AML-193 (cell line): ENCODE measurements at regions not wholly inside any gene's neighbourhood (a gene's known extent, or its start where the extent isn't known, plus 50 kb on each side); places are given as distances from the start of the nearest gene placed in this dataset.

ENCODE experiments used
- DNase-seq, 2 experiments: peaks; one replicate each; lab custom pipeline; 2025; lab: John Stamatoyannopoulos, UW

DNA sequence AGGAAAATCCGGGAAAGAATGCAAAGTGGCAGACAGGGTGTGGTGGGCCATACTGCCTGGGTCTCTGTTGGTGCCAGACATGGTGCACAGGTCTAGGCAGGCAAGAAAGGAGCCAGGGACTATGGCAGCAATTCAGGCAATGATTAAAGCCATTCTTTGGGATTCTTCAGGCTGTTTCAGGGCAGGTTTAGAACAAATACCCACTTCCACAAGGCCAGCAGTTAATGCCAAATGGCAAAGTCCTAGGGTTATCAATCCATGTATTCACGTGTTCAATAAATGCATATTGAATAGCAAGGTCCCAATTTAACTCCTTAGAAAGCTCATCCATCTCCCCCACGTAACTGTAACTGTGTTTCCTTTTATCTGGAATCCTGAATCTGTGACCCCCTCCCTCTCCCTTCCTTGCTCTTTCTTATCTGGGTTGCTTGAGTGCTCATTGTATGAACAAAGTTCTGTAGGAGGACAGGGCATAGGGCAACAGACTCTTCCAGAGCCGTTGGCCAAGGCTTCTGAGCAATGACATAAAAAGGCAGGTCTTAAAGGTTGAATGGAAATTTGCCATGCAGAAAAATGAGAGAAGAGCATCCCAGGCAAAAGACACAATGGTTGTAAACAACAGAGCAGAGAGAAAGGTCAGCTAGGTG, 146.8 kb upstream of the KLHL29 start:
- no peak for DNase-seq

DNA sequence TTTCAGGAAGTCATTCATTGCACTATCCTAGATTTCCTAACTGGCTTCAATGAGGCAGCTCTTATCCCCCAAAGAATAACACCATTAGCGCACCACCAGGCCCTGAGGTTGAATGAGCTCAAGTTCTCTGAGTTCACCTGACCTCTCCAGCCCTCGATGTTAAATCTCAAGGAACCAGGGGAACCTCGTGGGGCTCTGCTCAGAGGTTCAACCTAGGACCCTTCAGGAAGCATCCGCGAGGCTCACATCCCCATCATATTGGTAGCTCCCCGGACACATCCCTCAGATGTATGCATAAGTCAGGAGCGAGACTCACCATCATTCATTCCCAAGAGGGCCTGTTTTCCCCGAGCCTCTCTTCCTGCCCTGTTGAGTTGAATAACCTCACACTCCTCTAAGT, 145.6 kb upstream of the KLHL29 start:
- DNase-seq = no peak

DNA sequence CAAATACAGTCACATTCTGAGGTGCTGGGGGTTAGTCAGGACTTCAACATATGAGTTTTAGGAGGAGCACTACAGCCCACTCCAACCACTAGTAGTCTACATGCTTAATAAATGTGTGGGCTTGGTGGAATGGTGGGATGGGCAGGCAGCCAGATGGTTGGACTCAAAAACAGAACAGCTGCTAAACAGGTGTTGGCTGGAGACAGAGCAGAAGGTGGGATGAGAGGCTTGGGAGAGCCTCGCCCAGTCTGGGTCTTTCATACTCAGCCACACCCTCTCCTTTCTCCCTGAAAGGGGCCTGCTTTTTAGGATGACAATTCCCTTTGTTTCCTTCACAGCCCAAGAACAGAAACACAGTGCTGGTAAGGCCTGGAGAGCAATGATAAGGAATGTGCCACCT, 143.9 kb upstream of the KLHL29 start:
- no peak for DNase-seq

DNA sequence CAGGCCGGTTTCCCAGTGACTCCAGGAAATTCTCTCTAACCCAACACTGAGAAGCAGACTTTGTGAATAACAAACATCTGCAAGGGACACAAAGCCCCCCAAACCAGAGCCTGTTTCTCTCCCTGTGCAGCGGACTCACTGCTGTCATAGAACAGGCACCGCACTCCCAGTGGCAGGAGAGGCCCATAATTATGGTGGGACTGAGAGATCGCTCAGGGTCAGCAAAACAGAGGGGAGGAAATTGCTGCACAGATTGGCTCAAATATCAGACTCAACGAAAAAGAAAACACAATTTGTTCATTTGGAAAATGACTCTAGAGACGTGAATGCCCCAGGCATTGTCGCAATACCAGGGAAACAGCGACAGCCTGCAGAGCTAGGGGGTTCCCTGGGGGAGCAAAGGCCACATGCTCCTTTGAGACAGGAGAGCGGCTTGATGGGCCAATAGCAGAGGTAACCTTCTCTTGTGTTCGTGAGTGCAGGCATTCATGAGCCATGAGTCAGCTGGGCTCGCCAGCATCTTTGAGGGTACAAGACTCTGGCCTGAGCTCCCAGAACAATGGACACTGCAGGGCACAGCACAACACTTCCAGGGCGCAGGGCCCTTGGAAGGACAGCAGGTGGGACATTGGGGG, 143.3 kb upstream of the KLHL29 start:
- no peak for DNase-seq

DNA sequence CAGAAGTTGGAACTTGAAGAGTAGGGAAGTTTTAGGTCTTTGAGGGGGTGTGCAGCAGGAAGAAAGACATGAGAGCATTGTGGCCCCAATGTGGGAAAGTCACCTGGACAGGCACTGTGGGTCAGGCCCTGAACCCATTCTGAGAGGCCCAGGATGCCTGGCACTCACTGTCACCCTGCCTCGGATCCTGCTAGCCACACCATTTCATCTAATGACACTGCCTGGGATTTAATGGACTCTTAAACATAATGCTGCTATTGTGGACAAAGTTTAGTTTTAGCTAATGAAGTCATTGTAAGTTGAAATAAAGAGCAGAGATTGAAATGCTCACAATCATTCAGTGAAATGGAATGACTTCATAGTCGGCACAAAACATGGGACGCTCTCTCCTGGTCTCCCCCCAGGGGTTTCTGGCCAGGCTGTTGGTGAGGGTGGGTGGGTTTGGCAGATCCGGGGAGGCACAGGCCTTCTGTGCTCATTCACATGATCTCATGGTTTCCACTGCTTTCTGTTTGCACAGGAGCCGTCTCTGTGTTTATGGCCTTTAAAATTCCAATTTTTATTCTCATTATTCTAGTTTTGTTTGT, 141.8 kb upstream of the KLHL29 start:
- DNase-seq = no peak

DNA sequence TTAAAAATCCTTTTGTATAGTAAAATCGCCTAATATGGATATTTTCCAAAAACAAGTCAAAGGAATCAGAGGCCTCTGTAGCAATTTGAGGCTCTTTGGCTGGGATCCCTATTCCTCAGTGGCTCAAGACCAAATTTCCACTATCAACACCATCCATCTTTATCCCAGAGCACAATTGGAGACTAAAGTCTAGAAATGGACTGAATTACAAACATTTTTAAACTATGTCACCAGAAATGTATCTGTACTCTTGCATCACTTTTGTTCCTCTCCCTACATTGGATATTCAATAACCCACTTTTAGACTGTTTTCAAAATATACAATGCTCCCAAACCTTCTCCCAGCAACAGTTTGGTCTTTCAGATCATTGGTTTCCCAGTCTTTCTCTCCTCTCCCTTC, 140.4 kb upstream of the KLHL29 start:
- DNase-seq = no peak

DNA sequence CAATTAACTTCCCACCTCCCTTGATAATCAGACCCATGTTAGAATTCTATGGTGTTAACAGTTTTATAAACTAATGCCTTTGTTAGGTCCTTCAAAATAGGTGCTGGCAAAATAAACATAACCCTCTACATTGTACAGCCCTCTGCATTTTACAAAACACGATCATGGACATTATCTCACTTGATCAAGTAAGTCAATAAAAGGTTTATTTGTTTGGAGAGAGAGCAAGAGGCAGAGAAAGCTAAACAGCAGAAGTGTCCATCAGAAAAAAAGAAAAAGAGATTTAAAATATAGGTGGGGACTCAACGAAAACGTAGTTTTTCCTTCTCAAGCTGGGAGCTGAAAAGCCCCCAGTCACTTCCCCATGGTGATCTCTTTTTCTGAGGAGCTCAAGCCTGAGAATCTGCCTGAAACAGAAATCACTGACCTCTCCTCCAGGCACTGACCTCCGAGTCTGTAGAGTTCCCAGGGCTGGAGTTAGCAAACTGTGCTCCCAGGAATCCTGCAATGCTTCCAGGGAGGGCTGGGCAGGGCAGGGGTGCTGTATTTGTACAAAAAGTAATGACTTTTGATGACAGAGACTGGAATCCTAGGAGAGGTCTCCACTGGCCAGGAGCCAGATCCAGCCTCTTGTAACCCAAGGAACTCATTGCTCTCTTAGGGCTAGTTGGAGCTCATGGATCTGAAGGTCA, 137.8 kb upstream of the KLHL29 start:
- no peak for DNase-seq

DNA sequence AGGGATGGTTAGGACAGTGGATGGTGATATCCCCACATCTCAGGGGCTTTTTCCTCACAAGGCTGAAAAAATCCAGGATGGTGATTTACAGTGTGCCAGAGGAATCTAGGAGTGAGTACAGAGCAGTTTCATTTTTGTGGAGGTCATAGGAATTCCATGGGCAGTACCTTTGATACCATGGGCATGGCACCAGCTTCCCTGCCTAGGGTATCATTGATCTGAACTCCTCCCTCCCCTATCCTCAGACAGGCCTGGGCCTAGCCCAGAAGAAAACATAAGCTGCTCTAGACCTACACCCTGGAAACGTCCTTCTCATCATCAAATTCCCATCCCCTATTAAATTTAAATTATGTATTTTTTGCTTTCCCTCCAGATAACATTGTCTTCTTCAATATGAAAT, 136.3 kb upstream of the KLHL29 start:
- DNase-seq = no peak

DNA sequence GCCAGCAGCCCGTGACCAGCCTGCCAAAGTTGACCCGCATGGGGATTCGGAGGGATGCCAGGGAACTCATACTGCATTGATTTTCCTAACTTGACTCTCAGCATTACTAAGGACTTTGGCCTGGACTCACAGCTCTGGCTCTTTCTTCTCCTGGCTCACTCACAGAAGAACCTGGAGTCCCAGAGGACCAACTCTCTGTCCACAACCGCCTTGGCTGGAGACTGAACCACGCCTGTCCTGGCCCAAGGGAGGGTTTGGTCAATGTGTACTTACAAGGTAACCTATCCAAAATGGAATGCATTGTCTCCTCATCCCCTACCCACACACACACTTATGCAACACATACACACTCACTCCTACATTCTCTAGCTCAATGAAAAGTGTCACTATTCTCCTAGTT, 135.6 kb upstream of the KLHL29 start:
- no peak for DNase-seq

DNA sequence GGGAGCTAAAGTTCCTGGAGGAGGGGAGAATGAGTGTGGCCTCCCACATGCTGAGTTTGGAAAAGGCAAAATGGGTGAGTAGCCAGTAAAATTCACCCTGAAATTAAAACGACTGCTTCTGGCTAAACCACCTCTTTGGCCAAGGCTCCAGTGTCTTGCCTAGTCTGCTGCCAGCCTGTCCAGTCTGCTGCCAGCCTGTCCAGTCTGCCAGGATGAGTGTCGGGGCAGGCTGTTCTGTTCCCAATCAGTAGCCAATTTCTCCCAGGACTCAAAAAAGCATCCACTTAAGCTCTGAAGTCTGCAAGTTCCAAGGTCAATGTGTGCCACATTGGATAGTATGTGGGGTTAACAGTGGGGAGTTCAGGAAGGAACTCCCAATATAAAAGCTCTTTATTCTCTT, 134.6 kb upstream of the KLHL29 start:
- no peak for DNase-seq

DNA sequence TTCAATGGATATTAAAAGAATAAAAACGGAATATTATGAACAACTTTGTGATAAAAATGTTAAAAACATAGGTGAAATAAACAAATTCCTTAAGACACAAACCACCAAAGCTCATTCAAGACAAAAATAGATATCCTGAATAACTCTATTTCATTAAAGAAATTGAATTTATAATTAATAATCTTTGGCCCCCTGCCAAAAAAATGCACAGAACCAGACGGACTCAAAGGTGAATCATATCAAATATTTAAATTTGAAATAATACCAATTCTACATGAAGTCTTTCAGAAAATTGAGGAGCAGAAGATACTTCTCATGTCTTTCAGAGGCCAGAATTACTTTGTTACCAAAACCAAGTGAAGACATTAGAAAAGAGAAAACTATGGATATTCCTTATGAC, 128.3 kb upstream of the KLHL29 start:
- DNase-seq = no peak

DNA sequence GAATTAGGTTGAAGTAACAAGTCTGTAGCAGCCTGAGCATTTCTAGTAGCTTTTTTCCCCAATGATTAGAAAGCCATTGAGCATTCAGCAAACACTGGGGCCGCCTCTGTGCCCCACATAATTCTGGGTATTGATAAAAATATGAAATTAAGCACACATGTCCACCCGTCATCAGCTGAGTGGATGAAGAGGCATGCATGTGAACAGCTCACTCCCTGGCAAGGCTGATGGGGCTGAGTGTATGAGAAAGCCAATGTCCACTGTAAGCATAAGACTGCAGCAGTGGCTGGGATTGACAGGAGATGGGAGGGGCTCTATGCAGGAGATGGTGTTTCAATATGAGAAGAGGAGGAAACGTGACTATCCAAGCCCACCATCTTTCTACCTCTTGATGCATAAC, 124.4 kb upstream of the KLHL29 start:
- DNase-seq = no peak

DNA sequence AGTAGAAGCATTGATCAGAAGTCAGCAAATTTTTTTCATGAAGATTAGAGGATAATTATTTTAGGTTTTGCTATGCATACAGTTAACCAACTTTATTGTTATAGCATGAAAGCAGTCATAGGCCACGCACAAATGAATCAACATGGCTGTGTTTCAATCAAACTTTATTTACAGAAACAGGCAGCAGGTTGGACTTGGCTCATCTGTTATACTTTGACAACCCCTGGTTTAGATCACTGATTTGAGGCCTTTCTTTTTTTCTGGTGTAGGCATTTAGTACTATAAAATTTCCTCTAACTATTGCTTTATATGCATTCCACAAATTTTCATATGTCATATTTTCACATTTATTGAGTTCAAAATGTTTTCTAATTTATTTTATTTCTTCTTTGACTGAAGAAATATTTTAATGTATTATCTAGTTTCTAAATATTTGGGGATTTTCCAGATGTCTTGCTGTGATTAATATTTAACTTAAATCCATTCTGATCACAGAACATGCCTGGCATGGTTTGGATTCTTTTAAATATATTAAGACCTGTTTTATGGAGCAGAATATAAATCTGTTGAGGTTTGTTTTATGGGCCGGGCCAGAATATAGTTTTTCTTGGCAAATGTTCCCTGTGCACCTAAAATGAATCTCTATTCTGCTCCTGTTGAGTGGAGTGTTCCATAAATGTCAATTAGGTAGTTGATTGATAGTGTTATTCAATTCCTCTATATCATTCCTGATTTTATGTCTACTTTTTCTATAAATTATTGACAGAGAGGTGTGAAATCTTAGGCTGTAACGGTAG, 116.3 kb upstream of the KLHL29 start:
- no peak for DNase-seq

DNA sequence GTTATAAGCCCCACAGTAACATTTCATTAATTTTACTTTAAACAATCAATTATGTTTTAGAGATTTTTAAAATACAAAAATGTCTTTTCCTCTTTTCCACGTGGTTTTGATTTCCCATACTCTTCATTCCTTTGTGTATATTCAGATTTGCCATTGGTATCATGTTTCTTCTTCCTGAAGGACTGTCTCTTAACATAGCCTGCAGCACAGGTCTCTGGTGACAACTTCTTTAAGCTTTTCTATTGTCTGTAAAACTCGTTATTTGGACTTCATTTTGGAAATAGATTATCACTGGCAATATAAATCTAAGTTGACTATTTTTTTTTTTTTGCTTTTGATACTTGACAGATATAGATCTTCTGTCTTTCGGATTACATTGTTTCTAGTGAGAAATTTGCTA, 115.2 kb upstream of the KLHL29 start:
- DNase-seq = no peak

DNA sequence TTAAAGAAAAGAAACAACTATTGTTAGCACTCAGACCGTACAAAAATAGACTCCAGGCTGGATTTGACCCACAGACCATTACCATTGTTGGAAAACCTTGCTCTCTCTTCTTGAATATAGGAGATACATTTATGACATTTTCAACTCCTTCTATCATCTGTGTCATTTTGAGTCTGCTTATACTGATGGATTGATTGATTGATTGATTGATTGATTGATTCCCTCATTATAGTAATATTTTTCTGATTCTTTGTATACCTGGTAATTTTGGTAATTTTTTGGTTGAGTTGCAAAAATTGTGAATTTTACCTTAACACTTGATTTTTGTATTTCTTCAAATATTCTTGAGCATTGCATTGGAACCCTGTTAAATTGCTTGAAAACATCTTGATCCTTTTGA, 114.2 kb upstream of the KLHL29 start:
- DNase-seq = no peak

DNA sequence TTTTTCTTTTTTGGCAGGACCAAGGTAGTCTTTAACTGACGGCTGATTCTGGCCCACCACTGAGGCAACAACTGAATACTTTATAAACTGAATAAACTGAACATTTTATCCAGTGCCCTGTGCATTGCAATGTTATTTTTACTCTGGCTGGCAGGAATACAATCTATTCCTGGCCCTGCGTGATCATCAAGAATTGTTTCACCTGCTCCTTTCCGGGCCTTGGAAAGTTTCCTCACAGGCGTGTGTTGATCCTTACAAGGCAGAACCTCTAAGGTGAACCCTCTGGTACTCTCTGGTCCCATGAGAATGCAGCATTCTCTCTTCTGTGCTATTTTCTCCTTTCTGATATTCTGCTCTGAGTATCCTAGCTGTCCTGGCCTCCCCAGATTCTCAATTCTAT, 113.7 kb upstream of the KLHL29 start:
- DNase-seq = no peak

DNA sequence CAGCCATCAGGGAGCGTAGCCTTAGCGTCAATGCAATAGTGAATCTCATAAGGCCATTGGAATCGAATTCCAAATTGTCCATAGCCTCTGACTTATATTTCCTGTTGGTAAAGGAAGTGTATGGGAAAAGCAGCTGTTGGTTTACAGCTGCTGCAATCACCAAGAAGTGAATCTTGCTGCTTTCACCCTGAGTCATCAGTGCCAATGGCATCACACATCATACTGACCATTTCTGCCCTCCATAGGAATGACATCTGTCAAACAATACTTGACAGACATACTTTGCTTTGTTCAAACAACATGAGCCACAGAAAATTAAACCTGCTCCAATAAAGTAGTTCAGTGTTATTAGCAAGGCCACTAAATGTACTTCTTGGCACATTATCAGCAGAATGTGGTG, 111.2 kb upstream of the KLHL29 start:
- no peak for DNase-seq

DNA sequence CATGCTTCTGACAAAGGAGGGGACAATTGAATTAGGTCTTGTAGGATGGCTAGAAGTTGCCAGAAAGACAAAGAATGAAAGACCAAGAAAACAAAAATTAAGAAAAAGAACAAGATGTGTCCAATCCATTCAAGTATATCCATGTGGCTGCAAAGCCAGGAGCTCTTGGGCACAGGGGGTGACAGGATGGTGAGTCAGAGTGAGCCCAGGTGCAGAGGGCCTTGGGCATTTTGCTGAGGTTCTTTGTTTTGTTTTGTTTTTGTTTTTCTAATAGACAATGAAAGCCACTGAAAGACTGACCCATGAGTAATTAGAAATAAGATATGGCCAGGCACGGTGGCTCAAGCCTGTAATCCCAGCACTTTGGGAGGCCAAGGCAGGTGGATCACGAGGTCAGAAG, 104.6 kb upstream of the KLHL29 start:
- DNase-seq = no peak

DNA sequence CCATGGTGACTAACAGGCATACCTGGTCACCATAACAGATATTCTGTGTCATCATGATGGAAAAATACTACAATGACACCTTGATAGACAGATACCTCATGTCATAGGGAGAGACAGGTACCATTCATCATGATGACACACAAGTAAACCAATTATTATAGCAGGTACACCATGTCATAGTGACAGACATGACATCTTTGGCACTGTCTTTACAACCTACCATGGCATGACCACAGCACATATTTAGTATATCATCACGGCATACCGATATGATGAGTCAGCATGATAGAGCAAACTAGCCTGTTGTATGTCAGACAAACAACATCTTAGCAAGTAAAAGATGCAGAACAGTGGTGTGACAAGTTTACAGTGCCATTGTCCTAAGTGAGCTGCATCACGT, 101.3 kb upstream of the KLHL29 start:
- DNase-seq = no peak

DNA sequence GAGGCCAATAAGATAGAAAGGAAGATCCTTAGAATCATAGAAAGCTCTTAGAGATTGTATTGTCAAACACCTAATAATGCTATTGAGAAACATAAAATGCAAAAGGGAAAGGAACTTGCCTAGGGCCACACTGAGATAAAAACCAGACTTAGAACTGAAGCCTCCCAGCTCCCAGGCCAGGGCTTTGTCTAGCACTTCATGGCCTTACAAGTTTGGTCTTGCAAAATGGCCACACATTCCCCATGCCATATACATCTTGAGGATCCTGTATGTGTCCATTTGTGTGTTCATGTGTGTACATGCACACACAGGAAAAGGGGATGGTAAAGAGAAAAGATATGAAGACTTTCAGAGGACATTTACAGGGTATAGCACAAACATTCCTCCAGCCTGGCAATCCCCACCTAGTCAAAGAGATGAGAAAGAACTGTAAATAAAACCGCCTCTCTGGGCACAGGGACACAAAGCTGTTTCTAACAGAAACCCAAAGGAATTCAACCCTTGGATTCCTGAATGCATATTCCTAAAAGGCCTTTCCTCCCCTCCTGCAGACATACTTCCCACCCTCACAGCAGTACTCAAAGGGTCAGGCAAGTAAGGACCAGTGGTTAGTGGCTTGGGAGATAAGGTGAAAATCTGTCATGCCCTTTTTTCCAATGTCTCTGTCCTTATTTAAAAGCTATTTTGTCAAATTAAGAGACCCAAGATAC, 99.7 kb upstream of the KLHL29 start:
- DNase-seq = no peak

DNA sequence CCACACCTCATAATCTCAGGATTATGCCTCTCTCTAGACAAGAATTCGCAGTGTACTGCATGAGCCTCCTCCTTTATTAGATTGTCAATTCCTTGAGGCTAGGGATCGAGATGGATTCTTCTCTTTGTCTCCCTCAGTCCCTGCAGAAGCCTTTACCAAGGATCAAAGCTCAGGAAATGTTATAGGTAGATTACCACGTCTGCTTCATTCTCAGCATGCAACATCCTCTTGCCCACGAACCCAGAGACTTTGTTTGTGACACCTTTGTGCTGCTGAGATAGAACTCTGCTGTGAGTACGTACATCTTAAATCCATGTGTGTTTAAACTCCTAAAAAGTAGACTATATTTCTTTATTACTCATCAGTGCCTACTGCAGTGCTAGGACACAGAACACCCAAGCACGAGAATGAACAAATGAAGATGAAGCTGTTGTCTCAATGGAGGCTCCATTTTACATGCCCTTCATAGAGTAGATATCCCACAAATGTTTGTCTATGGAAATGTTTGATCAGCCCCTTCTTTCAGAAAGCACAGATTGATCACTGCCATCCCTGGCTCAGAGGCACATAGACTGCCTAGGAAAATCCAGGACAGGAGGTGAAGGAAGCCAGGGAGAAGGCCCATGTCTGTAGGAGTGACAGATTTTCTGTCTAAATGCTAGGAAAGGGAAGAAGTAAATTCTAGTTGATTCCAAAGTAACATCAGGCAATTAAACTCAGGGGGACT, 98.8 kb upstream of the KLHL29 start:
- no peak for DNase-seq
